ENCODE measurements at regions not wholly inside any gene's neighbourhood (a gene's known extent, or its start where the extent isn't known, plus 50 kb on each side); places are given as distances from the start of the nearest gene placed in this dataset.

- DNase-seq (ENCODE audit: low read depth in 1 of 2, low spot score in 1 of 2) = no peak
- TF ChIP-seq POLR2AphosphoS5 (IDR thresholded peaks at IDR 0.05; ENCODE audit: low read depth) (no peak), SPI1 (IDR thresholded peaks at IDR 0.05; ENCODE audit: borderline replicate concordance, low read depth) (no peak), CTCF (IDR thresholded peaks at IDR 0.05; ENCODE audit: insufficient read depth, low read length) (no peak), REST (IDR thresholded peaks at IDR 0.05; ENCODE audit: insufficient replicate concordance, low read depth) (no peak), GABPA (IDR thresholded peaks at IDR 0.05; ENCODE audit: low read depth) (no peak)
- Histone ChIP-seq H3K4me3 (replicated peaks; ENCODE audit: insufficient read depth, low read length) (no peak overlapping the region), H3K27ac (replicated peaks) (no peak overlapping the region), H3K27me3 (ENCODE audit: insufficient read depth, poor library complexity, severe bottlenecking) (no peaks in the 10 kb centered on the region)
Observed at GRCh38 chr17:5816491-5817070, 232.3 kb upstream of the NLRP1 start.

GRCh38 chr17:5817475-5818395 lies 233.4 kb upstream of the NLRP1 start:
- DNase-seq (ENCODE audit: low read depth in 1 of 2, low spot score in 1 of 2) = no peak
- H3K27ac ChIP-seq (replicated peaks) = no peak overlapping the region
- no peak overlapping the region for H3K4me3 ChIP-seq (replicated peaks; ENCODE audit: insufficient read depth, low read length)
- no peaks in the 10 kb centered on the region for H3K27me3 ChIP-seq (ENCODE audit: insufficient read depth, poor library complexity, severe bottlenecking)
- TF ChIP-seq GABPA (IDR thresholded peaks at IDR 0.05; ENCODE audit: low read depth) (no peak), SPI1 (IDR thresholded peaks at IDR 0.05; ENCODE audit: borderline replicate concordance, low read depth) (no peak), POLR2AphosphoS5 (IDR thresholded peaks at IDR 0.05; ENCODE audit: low read depth) (no peak), REST (IDR thresholded peaks at IDR 0.05; ENCODE audit: insufficient replicate concordance, low read depth) (no peak), CTCF (IDR thresholded peaks at IDR 0.05; ENCODE audit: insufficient read depth, low read length) (no peak)

GRCh38 chr17:5819396-5819795 lies 235.1 kb upstream of the NLRP1 start:
- no peak overlapping the region for H3K27ac ChIP-seq (replicated peaks)
- no peak for DNase-seq (ENCODE audit: low read depth in 1 of 2, low spot score in 1 of 2)
- TF ChIP-seq GABPA (IDR thresholded peaks at IDR 0.05; ENCODE audit: low read depth) (no peak), POLR2AphosphoS5 (IDR thresholded peaks at IDR 0.05; ENCODE audit: low read depth) (no peak), CTCF (IDR thresholded peaks at IDR 0.05; ENCODE audit: insufficient read depth, low read length) (no peak), SPI1 (IDR thresholded peaks at IDR 0.05; ENCODE audit: borderline replicate concordance, low read depth) (no peak), REST (IDR thresholded peaks at IDR 0.05; ENCODE audit: insufficient replicate concordance, low read depth) (no peak)
- H3K27me3 ChIP-seq (ENCODE audit: insufficient read depth, poor library complexity, severe bottlenecking) = no peaks in the 10 kb centered on the region
- no peak overlapping the region for H3K4me3 ChIP-seq (replicated peaks; ENCODE audit: insufficient read depth, low read length)

All from HL-60 (cell line).